CD14-positive monocyte (primary cell): ENCODE measurements at regions not wholly inside any gene's neighbourhood (a gene's known extent, or its start where the extent isn't known, plus 50 kb on each side); places are given as distances from the start of the nearest gene placed in this dataset.

Experiments used
- DNase-seq, 3 donors: peaks; one replicate each; pipeline ENCODE4 v3.0.0-alpha.2; 2011 to 2022
- H2AFZ ChIP-seq: 2 replicates; pipeline ENCODE4 v1.6.0; 2012; ENCODE audit warnings: mild to moderate bottlenecking, low read depth, low read length, inconsistent platforms; ENCODE audit not compliant: insufficient read depth, poor library complexity, severe bottlenecking
- H3K27ac ChIP-seq, 2 donors: 1 replicate in 1 of 2; 2 replicates in 1 of 2; pipeline ENCODE4 v1.5.1; 2012 to 2013; ENCODE audit warnings: low read length in 2 of 2, control low read depth in 1 of 2, inconsistent platforms in 1 of 2, low read depth in 1 of 2, mild to moderate bottlenecking in 1 of 2
- H3K27me3 ChIP-seq, 2 donors: one replicate each; pipeline versions ENCODE4 v1.6.0 to v1.6.1; 2011 to 2013; ENCODE audit warnings: low read length in 2 of 2; ENCODE audit not compliant: control insufficient read depth in 2 of 2, insufficient read depth in 2 of 2
- H3K36me3 ChIP-seq, 2 donors: replicated peaks in 1 of 2; 1 replicate in 1 of 2; 2 replicates in 1 of 2; pipeline versions ENCODE4 v1.5.1 to v1.6.1; 2012 to 2013; ENCODE audit warnings: low read length in 2 of 2, control low read depth in 1 of 2, inconsistent platforms in 1 of 2, mild to moderate bottlenecking in 1 of 2; ENCODE audit not compliant: insufficient read depth in 2 of 2, control insufficient read depth in 1 of 2
- H3K4me1 ChIP-seq, 2 donors: 1 replicate in 1 of 2; 2 replicates in 1 of 2; pipeline versions ENCODE4 v1.5.1 to v1.6.1; 2012 to 2013; ENCODE audit warnings: low read length in 2 of 2, control low read depth in 1 of 2, inconsistent platforms in 1 of 2, mild to moderate bottlenecking in 1 of 2, moderate library complexity in 1 of 2; ENCODE audit not compliant: insufficient read depth in 2 of 2, control insufficient read depth in 1 of 2
- H3K4me2 ChIP-seq: replicated peaks from 2 replicates; pipeline ENCODE3; 2012; ENCODE audit warnings: low read length, moderate library complexity, mild to moderate bottlenecking; ENCODE audit not compliant: poor library complexity, severe bottlenecking; ENCODE audit errors: extremely low read depth
- H3K4me3 ChIP-seq, 3 experiments: fragments of 200-600 bp in 1 of 3; sonication (generic) in 1 of 3; replicated peaks in 1 of 3; 1 replicate in 2 of 3; 2 replicates in 1 of 3; pipeline ENCODE4 v1.5.1; 2011 to 2013; ENCODE audit warnings: low read length in 3 of 3, mild to moderate bottlenecking in 3 of 3, control low read depth in 2 of 3, low read depth in 2 of 3, inconsistent platforms in 1 of 3, moderate library complexity in 1 of 3
- H3K79me2 ChIP-seq: 2 replicates; pipeline ENCODE4 v1.6.0; 2012; ENCODE audit warnings: mild to moderate bottlenecking, control low read depth, inconsistent platforms, low read length, moderate library complexity; ENCODE audit not compliant: insufficient read depth
- H3K9ac ChIP-seq: 2 replicates; pipeline ENCODE4 v1.6.0; 2017; ENCODE audit warnings: low read length, mild to moderate bottlenecking; ENCODE audit not compliant: insufficient read depth, poor library complexity, severe bottlenecking
- H3K9me3 ChIP-seq, 2 donors: replicated peaks in 1 of 2; 1 replicate in 1 of 2; 2 replicates in 1 of 2; pipeline versions ENCODE4 v1.5.1 to v1.6.1; 2012 to 2013; ENCODE audit warnings: low read length in 2 of 2, control low read depth in 1 of 2; ENCODE audit not compliant: control insufficient read depth in 1 of 2, insufficient read depth in 1 of 2
- H4K20me1 ChIP-seq: 2 replicates; pipeline ENCODE4 v1.6.0; 2012; ENCODE audit warnings: mild to moderate bottlenecking, low read length, control low read depth, moderate library complexity; ENCODE audit not compliant: insufficient read depth
- H3K27ac Mint-ChIP-seq, 7 donors: one replicate each; pipeline ENCODE4 v1.8.0; 2020; ENCODE audit warnings: mild to moderate bottlenecking in 7 of 7, mixed read lengths in 7 of 7, moderate library complexity in 6 of 7, inconsistent platforms in 2 of 7
- H3K27me3 Mint-ChIP-seq, 3 donors: one replicate each; pipeline ENCODE4 v1.8.0; 2021 to 2022; ENCODE audit warnings: low read depth in 3 of 3, mild to moderate bottlenecking in 3 of 3, mixed read lengths in 3 of 3, moderate library complexity in 3 of 3, inconsistent platforms in 1 of 3
- H3K36me3 Mint-ChIP-seq, 2 donors: one replicate each; pipeline ENCODE4 v1.8.0; 2020; ENCODE audit warnings: mixed read lengths in 2 of 2, inconsistent platforms in 1 of 2, mild to moderate bottlenecking in 1 of 2
- H3K4me1 Mint-ChIP-seq: one replicate; pipeline ENCODE4 v1.8.0; 2020; ENCODE audit warnings: mild to moderate bottlenecking, mixed read lengths
- H3K4me3 Mint-ChIP-seq, 2 donors: one replicate each; pipeline ENCODE4 v1.8.0; 2020; ENCODE audit warnings: mild to moderate bottlenecking in 2 of 2, mixed read lengths in 2 of 2, moderate library complexity in 1 of 2
- H3K9me3 Mint-ChIP-seq, 7 donors: one replicate each; pipeline ENCODE4 v1.8.0; 2020 to 2022; ENCODE audit warnings: mixed read lengths in 7 of 7, mild to moderate bottlenecking in 6 of 7, moderate library complexity in 6 of 7, inconsistent platforms in 2 of 7
- CTCF ChIP-seq: fragments of 200-600 bp; IDR thresholded peaks from one replicate; pipeline ENCODE4 v1.8.0; 2022; ENCODE audit warnings: antibody characterized with exemption, mild to moderate bottlenecking
- WGBS: methylation state at CpG from one replicate; pipeline ENCODE4 v1.1.5; 2013; ENCODE audit warnings: missing lambda C conversion rate; ENCODE audit not compliant: insufficient coverage; 5-methylcytosine and 5-hydroxymethylcytosine counted together
- intact Hi-C, 2 donors: fragments of 100-400 bp; cut with micrococcal nuclease; formaldehyde crosslinking; loops; one replicate each; pipeline versions ENCODE4 v1.15.0 to v1.15.1; 2023

- no peaks in the 10 kb centered on the region for H4K20me1 ChIP-seq
- intact Hi-C loops: no loop called here
- TF ChIP-seq CTCF: no peak
- Mint-ChIP-seq H3K4me1 (peaks cover 26% of the 10 kb centered on the region), H3K4me3 (no peak overlapping the region), H3K27me3 (peaks cover 6 to 9% (median 7%) of the 10 kb centered on the region in 3 donors), H3K27ac (no peak overlapping the region), H3K9me3 (peaks cover 0 to 3% (median 0%) of the 10 kb centered on the region in 7 donors), H3K36me3 (no peaks in the 10 kb centered on the region)
- DNase-seq: no peak
- no peaks in the 10 kb centered on the region for H3K79me2 ChIP-seq
- H3K4me3 ChIP-seq: no peak overlapping the region
- H3K4me1 ChIP-seq: no peaks in the 10 kb centered on the region
- H3K9ac ChIP-seq: no peak overlapping the region
- H2AFZ ChIP-seq: peak overlapping the region; percentile 43
- H3K36me3 ChIP-seq: no peaks in the 10 kb centered on the region
- H3K27me3 ChIP-seq: no peaks in the 10 kb centered on the region
- WGBS: 20% methylated on average over 6 of the region's 7 CpGs
- no peaks in the 10 kb centered on the region for H3K9me3 ChIP-seq
- no peak overlapping the region for H3K4me2 ChIP-seq
- no peak overlapping the region for H3K27ac ChIP-seq
Observed at GRCh38 chr20:17874271-17875105, 94.1 kb downstream of the SNX5 start.

- Histone ChIP-seq H2AFZ (peak overlapping the region; percentile 43), H4K20me1 (no peaks in the 10 kb centered on the region), H3K9me3 (no peaks in the 10 kb centered on the region), H3K4me3 (no peak overlapping the region), H3K27ac (no peak overlapping the region), H3K4me1 (no peaks in the 10 kb centered on the region), H3K79me2 (no peaks in the 10 kb centered on the region), H3K9ac (no peak overlapping the region), H3K4me2 (no peak overlapping the region), H3K27me3 (no peaks in the 10 kb centered on the region), H3K36me3 (no peaks in the 10 kb centered on the region)
- TF ChIP-seq CTCF: no peak
- intact Hi-C loops: no loop called here
- no peaks in the 10 kb centered on the region for H3K36me3 Mint-ChIP-seq
- H3K27me3 Mint-ChIP-seq: peaks cover 7 to 8% (median 8%) of the 10 kb centered on the region in 3 donors
- H3K4me3 Mint-ChIP-seq: no peak overlapping the region
- WGBS: 35% methylated on average over 13 of the region's 14 CpGs
- H3K9me3 Mint-ChIP-seq: peaks cover 0 to 3% (median 0%) of the 10 kb centered on the region in 7 donors
- no peak for DNase-seq
- no peak overlapping the region for H3K27ac Mint-ChIP-seq
- H3K4me1 Mint-ChIP-seq: peaks cover 19% of the 10 kb centered on the region
Observed at GRCh38 chr20:17873410-17874270, 95.0 kb downstream of the SNX5 start.
